Mesenchymal stem cell (in vitro differentiated cells and primary cell): ENCODE measurements at regions not wholly inside any gene's neighbourhood (a gene's known extent, or its start where the extent isn't known, plus 50 kb on each side); places are given as distances from the start of the nearest gene placed in this dataset.
A peak's percentile ranks its signal among the peaks of the same experiment; 100 is the strongest.

Source experiments
- DNase-seq: peaks from one replicate; pipeline ENCODE4 v3.0.0-alpha.2; 2013
- H2AFZ ChIP-seq: one replicate; pipeline ENCODE4 v1.6.1; 2013; ENCODE audit warnings: low read depth, mild to moderate bottlenecking, control low read depth, inconsistent platforms, low read length, moderate library complexity
- H2AK5ac ChIP-seq: 2 replicates; pipeline ENCODE4 v1.6.1; 2013; ENCODE audit warnings: low read length, moderate library complexity, mild to moderate bottlenecking, inconsistent platforms; ENCODE audit not compliant: severe bottlenecking
- H2BK120ac ChIP-seq: one replicate; pipeline ENCODE4 v1.6.1; 2013; ENCODE audit warnings: low read depth, mild to moderate bottlenecking, inconsistent platforms, low read length, moderate library complexity
- H2BK12ac ChIP-seq, 2 experiments: one replicate each; pipeline ENCODE4 v1.6.1; 2013; ENCODE audit warnings: inconsistent platforms in 2 of 2, low read length in 2 of 2, mild to moderate bottlenecking in 2 of 2, moderate library complexity in 2 of 2, control low read depth in 1 of 2
- H2BK15ac ChIP-seq: one replicate; pipeline ENCODE4 v1.6.1; 2013; ENCODE audit warnings: mild to moderate bottlenecking, low read depth, inconsistent platforms; ENCODE audit not compliant: poor library complexity, severe bottlenecking
- H2BK5ac ChIP-seq: 2 replicates; pipeline ENCODE4 v1.6.1; 2013; ENCODE audit warnings: low read depth, mild to moderate bottlenecking, low read length, control low read depth, inconsistent platforms; ENCODE audit not compliant: poor library complexity, severe bottlenecking
- H3K14ac ChIP-seq, 2 experiments: one replicate each; pipeline ENCODE4 v1.6.1; 2013; ENCODE audit warnings: inconsistent platforms in 2 of 2, low read length in 2 of 2, control low read depth in 1 of 2, mild to moderate bottlenecking in 1 of 2, moderate library complexity in 1 of 2
- H3K18ac ChIP-seq, 2 experiments: one replicate each; pipeline ENCODE4 v1.6.1; 2013; ENCODE audit warnings: inconsistent platforms in 2 of 2, low read length in 2 of 2, control low read depth in 1 of 2, low read depth in 1 of 2, mild to moderate bottlenecking in 1 of 2
- H3K23ac ChIP-seq, 2 experiments: one replicate each; pipeline ENCODE4 v1.6.1; 2013; ENCODE audit warnings: inconsistent platforms in 2 of 2, low read length in 2 of 2, mild to moderate bottlenecking in 2 of 2, moderate library complexity in 2 of 2, control low read depth in 1 of 2
- H3K27ac ChIP-seq: 2 replicates; pipeline ENCODE4 v1.5.1; 2013; ENCODE audit warnings: mild to moderate bottlenecking, moderate library complexity, low read length, control low read depth, inconsistent platforms; ENCODE audit not compliant: poor library complexity, severe bottlenecking
- H3K27me3 ChIP-seq, 2 experiments: 2 replicates each; pipeline versions ENCODE4 v1.6.1 to v1.7.0; 2013; ENCODE audit warnings: low read length in 2 of 2, mild to moderate bottlenecking in 2 of 2, moderate library complexity in 2 of 2, control low read depth in 1 of 2, inconsistent platforms in 1 of 2; ENCODE audit not compliant: control insufficient read depth in 1 of 2, insufficient read depth in 1 of 2
- H3K36me3 ChIP-seq, 2 experiments: 2 replicates each; pipeline versions ENCODE4 v1.6.1 to v1.7.0; 2013; ENCODE audit warnings: low read length in 2 of 2, control low read depth in 1 of 2, inconsistent platforms in 1 of 2, low read depth in 1 of 2, mild to moderate bottlenecking in 1 of 2; ENCODE audit not compliant: insufficient read depth in 2 of 2, control insufficient read depth in 1 of 2
- H3K4ac ChIP-seq, 2 experiments: one replicate each; pipeline ENCODE4 v1.6.1; 2013; ENCODE audit warnings: inconsistent platforms in 2 of 2, low read length in 2 of 2, mild to moderate bottlenecking in 2 of 2, moderate library complexity in 2 of 2, control low read depth in 1 of 2, low read depth in 1 of 2
- H3K4me1 ChIP-seq: 2 replicates; pipeline ENCODE4 v1.6.1; 2013; ENCODE audit warnings: low read depth, low read length, control low read depth; ENCODE audit not compliant: control insufficient read depth, insufficient read depth
- H3K4me2 ChIP-seq: 2 replicates; pipeline ENCODE4 v1.6.1; 2013; ENCODE audit warnings: low read length, mild to moderate bottlenecking, inconsistent platforms; ENCODE audit not compliant: poor library complexity, severe bottlenecking
- H3K4me3 ChIP-seq, 2 experiments: 2 replicates each; pipeline versions ENCODE4 v1.5.1 to v1.7.0; 2013; ENCODE audit warnings: low read length in 2 of 2, mild to moderate bottlenecking in 2 of 2, control low read depth in 1 of 2, low read depth in 1 of 2; ENCODE audit not compliant: insufficient read depth in 1 of 2
- H3K79me1 ChIP-seq: replicated peaks from 2 replicates; pipeline ENCODE4 v1.6.1; 2013; ENCODE audit warnings: mild to moderate bottlenecking, control low read depth, low read length, inconsistent platforms; ENCODE audit not compliant: poor library complexity, severe bottlenecking
- H3K9ac ChIP-seq: 2 replicates; pipeline ENCODE4 v1.7.0; 2013; ENCODE audit warnings: mild to moderate bottlenecking, low read length, moderate library complexity
- H3K9me3 ChIP-seq: 2 replicates; pipeline ENCODE4 v1.7.0; 2013; ENCODE audit warnings: mild to moderate bottlenecking, low read length; ENCODE audit not compliant: control insufficient read depth
- H4K8ac ChIP-seq: one replicate; pipeline ENCODE4 v1.6.1; 2013; ENCODE audit warnings: inconsistent platforms, mild to moderate bottlenecking, low read length, moderate library complexity
- H4K91ac ChIP-seq: one replicate; pipeline ENCODE4 v1.6.1; 2013; ENCODE audit warnings: mild to moderate bottlenecking, low read length, inconsistent platforms
- WGBS: methylation state at CpG from one replicate; pipeline ENCODE4 v1.1.7; 2013; ENCODE audit warnings: mixed read lengths; 5-methylcytosine and 5-hydroxymethylcytosine counted together

GRCh38 chr11:105553025-105553424, 56.8 kb upstream of the GRIA4 start:
- Histone ChIP-seq H2AK5ac (no peak overlapping the region), H3K9ac (no peak overlapping the region), H3K36me3 (no peaks in the 10 kb centered on the region), H3K27me3 (no peaks in the 10 kb centered on the region), H3K23ac (no peak overlapping the region), H3K4me2 (no peak overlapping the region), H3K27ac (no peak overlapping the region), H3K18ac (no peak overlapping the region), H2BK12ac (no peak overlapping the region), H4K8ac (no peak overlapping the region), H2BK15ac (no peak overlapping the region), H2BK5ac (no peak overlapping the region), H2AFZ (no peak overlapping the region), H3K4ac (no peak overlapping the region), H3K14ac (peak overlapping the region in 1 of 2 experiments; percentile 41), H3K79me1 (no peaks in the 10 kb centered on the region), H4K91ac (no peak overlapping the region), H3K4me3 (no peak overlapping the region), H3K9me3 (peaks cover 4% of the 10 kb centered on the region), H3K4me1 (no peaks in the 10 kb centered on the region), H2BK120ac (no peak overlapping the region)
- 76% methylated on average over 3 of the region's 4 CpGs for WGBS
- peak; percentile 66 for DNase-seq

GRCh38 chr11:105548359-105548758, 61.5 kb upstream of the GRIA4 start:
- no peaks in the 10 kb centered on the region for H3K79me1 ChIP-seq
- no peaks in the 10 kb centered on the region for H3K27me3 ChIP-seq
- no peak overlapping the region for H3K23ac ChIP-seq
- no peak overlapping the region for H2BK15ac ChIP-seq
- H2BK5ac ChIP-seq: no peak overlapping the region
- no peak overlapping the region for H2BK120ac ChIP-seq
- no peak overlapping the region for H2AFZ ChIP-seq
- no peak overlapping the region for H4K8ac ChIP-seq
- no peak overlapping the region for H3K9ac ChIP-seq
- no peaks in the 10 kb centered on the region for H3K36me3 ChIP-seq
- H3K4me1 ChIP-seq: no peaks in the 10 kb centered on the region
- no peak overlapping the region for H3K27ac ChIP-seq
- no peak for DNase-seq
- no peak overlapping the region for H3K4ac ChIP-seq
- H3K4me3 ChIP-seq: no peak overlapping the region
- H2BK12ac ChIP-seq: no peak overlapping the region
- no peak overlapping the region for H2AK5ac ChIP-seq
- H3K9me3 ChIP-seq: no peaks in the 10 kb centered on the region
- H3K14ac ChIP-seq: no peak overlapping the region
- no peak overlapping the region for H3K4me2 ChIP-seq
- no peak overlapping the region for H3K18ac ChIP-seq
- 81% methylated on average over 3 of the region's 3 CpGs for WGBS
- no peak overlapping the region for H4K91ac ChIP-seq

- Histone ChIP-seq H2BK12ac (peak overlapping the region in 1 of 2 experiments; percentile 42), H2BK120ac (no peak overlapping the region)
- WGBS: 94% methylated on average over 3 of the region's 3 CpGs
Observed at GRCh38 chr11:105538588-105538987, 71.3 kb upstream of the GRIA4 start.

GRCh38 chr11:105537531-105537930, 72.3 kb upstream of the GRIA4 start:
- Histone ChIP-seq H3K4me3 (no peak overlapping the region), H3K18ac (no peak overlapping the region), H3K27me3 (no peaks in the 10 kb centered on the region), H4K8ac (no peak overlapping the region), H3K14ac (no peak overlapping the region), H3K79me1 (no peaks in the 10 kb centered on the region), H2BK15ac (no peak overlapping the region), H4K91ac (no peak overlapping the region), H2BK5ac (no peak overlapping the region), H3K27ac (no peak overlapping the region), H3K9me3 (no peaks in the 10 kb centered on the region), H3K36me3 (no peaks in the 10 kb centered on the region), H3K4me1 (no peaks in the 10 kb centered on the region), H3K23ac (no peak overlapping the region), H3K4me2 (no peak overlapping the region), H2BK12ac (no peak overlapping the region), H2BK120ac (no peak overlapping the region), H3K4ac (no peak overlapping the region), H3K9ac (no peak overlapping the region), H2AFZ (no peak overlapping the region), H2AK5ac (no peak overlapping the region)
- 100% methylated on average over 1 of the region's 2 CpGs for WGBS
- no peak for DNase-seq

More at GRCh38 chr11:105538588-105538987, 71.3 kb upstream of the GRIA4 start:
- no peaks in the 10 kb centered on the region for H3K36me3 ChIP-seq
- no peak overlapping the region for H3K14ac ChIP-seq
- no peak overlapping the region for H3K27ac ChIP-seq
- no peak overlapping the region for H2BK5ac ChIP-seq
- no peak overlapping the region for H2AFZ ChIP-seq
- no peak overlapping the region for H3K4me2 ChIP-seq
- no peaks in the 10 kb centered on the region for H3K9me3 ChIP-seq
- H4K91ac ChIP-seq: no peak overlapping the region
- peak overlapping the region; percentile 37 for H4K8ac ChIP-seq
- H2AK5ac ChIP-seq: no peak overlapping the region
- no peaks in the 10 kb centered on the region for H3K27me3 ChIP-seq
- H2BK15ac ChIP-seq: no peak overlapping the region
- H3K9ac ChIP-seq: no peak overlapping the region
- no peak overlapping the region for H3K23ac ChIP-seq
- H3K4me1 ChIP-seq: no peaks in the 10 kb centered on the region
- H3K18ac ChIP-seq: no peak overlapping the region
- H3K4me3 ChIP-seq: no peak overlapping the region
- H3K4ac ChIP-seq: no peak overlapping the region
- no peaks in the 10 kb centered on the region for H3K79me1 ChIP-seq
- DNase-seq: no peak
